ENCODE measurements at regions not wholly inside any gene's neighbourhood (a gene's known extent, or its start where the extent isn't known, plus 50 kb on each side); places are given as distances from the start of the nearest gene placed in this dataset.

DNA sequence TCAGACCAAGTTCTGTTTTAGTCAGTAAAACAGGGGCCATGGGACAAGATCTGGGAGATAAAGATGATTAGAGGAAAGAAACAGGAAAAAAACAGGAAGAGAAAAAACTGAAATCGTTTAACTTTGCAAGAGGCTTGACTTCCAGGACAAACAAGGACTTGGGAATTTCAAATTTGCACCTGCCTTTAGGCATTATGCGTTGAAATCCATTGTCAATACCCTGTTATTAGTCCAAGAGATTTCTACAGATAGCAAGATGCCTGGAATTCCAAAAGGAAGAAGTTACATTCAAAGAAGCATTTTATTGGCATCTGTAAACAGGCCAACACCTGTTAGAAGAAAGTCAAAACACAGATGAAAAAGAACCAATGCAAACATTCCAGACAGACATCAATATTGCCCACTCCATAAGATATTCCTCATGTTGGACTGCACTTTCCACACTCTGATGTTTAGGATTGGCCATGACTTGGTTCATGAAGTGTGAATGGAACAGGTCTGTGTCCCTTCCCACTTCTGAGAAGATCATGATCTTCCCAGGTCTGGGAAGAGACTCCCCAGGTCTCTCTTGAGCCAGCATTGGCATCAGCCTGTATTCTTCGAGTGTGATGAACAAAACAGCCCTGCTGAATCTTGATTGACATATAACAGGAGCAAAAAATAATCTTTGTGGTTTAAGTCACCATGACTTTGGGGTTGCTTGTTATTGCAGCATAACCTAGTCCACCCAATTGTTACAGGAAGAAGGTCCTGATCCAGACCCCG is 181.4 kb upstream of the FN1 start (continued):
- TF ChIP-seq HHEX (CRISPR knock-in tag; IDR thresholded peaks at IDR 0.05): peak; percentile 86
- TF ChIP-seq WIZ (CRISPR knock-in tag; IDR thresholded peaks at IDR 0.05): no peak
- 0 out of 2 replicates have a peak, but pooled peaks have one; percentile 86 for TF ChIP-seq ARID2 (CRISPR knock-in tag; IDR thresholded peaks at IDR 0.05; ENCODE audit: borderline replicate concordance)
- TF ChIP-seq CHD2 (IDR thresholded peaks at IDR 0.05; ENCODE audit: low read depth, low read length): no peak
- 0 out of 2 replicates have a peak, but pooled peaks have one; percentile 35 for TF ChIP-seq ADNP (CRISPR knock-in tag; IDR thresholded peaks at IDR 0.05)
- TF ChIP-seq, protein P1, sequence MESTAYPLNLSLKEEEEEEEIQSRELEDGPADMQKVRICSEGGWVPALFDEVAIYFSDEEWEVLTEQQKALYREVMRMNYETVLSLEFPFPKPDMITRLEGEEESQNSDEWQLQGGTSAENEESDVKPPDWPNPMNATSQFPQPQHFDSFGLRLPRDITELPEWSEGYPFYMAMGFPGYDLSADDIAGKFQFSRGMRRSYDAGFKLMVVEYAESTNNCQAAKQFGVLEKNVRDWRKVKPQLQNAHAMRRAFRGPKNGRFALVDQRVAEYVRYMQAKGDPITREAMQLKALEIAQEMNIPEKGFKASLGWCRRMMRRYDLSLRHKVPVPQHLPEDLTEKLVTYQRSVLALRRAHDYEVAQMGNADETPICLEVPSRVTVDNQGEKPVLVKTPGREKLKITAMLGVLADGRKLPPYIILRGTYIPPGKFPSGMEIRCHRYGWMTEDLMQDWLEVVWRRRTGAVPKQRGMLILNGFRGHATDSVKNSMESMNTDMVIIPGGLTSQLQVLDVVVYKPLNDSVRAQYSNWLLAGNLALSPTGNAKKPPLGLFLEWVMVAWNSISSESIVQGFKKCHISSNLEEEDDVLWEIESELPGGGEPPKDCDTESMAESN (CRISPR knock-in tag; conservative IDR thresholded peaks at IDR 0.05): peak; percentile 91; the same call in 1 of the 2 replicates
- TF ChIP-seq, protein P2, sequence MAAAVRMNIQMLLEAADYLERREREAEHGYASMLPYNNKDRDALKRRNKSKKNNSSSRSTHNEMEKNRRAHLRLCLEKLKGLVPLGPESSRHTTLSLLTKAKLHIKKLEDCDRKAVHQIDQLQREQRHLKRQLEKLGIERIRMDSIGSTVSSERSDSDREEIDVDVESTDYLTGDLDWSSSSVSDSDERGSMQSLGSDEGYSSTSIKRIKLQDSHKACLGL (CRISPR knock-in tag; IDR thresholded peaks at IDR 0.05): no peak
- peak; percentile 39; the same call in 1 of the 2 replicates for TF ChIP-seq ZNF564 (CRISPR knock-in tag; IDR thresholded peaks at IDR 0.05)
- TF ChIP-seq SRY (CRISPR knock-in tag; IDR thresholded peaks at IDR 0.05): no peak
- no peak for TF ChIP-seq GLMP (CRISPR knock-in tag; IDR thresholded peaks at IDR 0.05; ENCODE audit: borderline replicate concordance)
- peak; percentile 59; the same call in 1 of the 2 replicates for TF ChIP-seq ZNF709 (CRISPR knock-in tag; IDR thresholded peaks at IDR 0.05)
- TF ChIP-seq ZFP37 (CRISPR knock-in tag; IDR thresholded peaks at IDR 0.05; ENCODE audit: borderline replicate concordance): peak; percentile 74; the same call in 1 of the 2 replicates
- TF ChIP-seq HNRNPH1 (optimal IDR thresholded peaks at IDR 0.05; ENCODE audit: low read depth, low read length): no peak
- TF ChIP-seq ZNF652 (CRISPR knock-in tag; IDR thresholded peaks at IDR 0.05; ENCODE audit: borderline replicate concordance, low read depth): no peak
- no peak for TF ChIP-seq ZSCAN25 (CRISPR knock-in tag; IDR thresholded peaks at IDR 0.05)
- peak; percentile 93; the same call in 1 of the 2 replicates for TF ChIP-seq ZNF749 (CRISPR knock-in tag; IDR thresholded peaks at IDR 0.05; ENCODE audit: borderline replicate concordance)
- peak; percentile 39 for TF ChIP-seq ZBTB7A (CRISPR knock-in tag; IDR thresholded peaks at IDR 0.05)
- TF ChIP-seq TEAD2 (CRISPR knock-in tag; IDR thresholded peaks at IDR 0.05): no peak
- TF ChIP-seq TBP (CRISPR knock-in tag; IDR thresholded peaks at IDR 0.05): 0 out of 2 replicates have a peak, but pooled peaks have one; percentile 84
- TF ChIP-seq ISL2 (CRISPR knock-in tag; IDR thresholded peaks at IDR 0.05): peak; percentile 100
- TF ChIP-seq HOXD1 (CRISPR knock-in tag; IDR thresholded peaks at IDR 0.05): peak; percentile 96
- TF ChIP-seq PHF20 (CRISPR knock-in tag; IDR thresholded peaks at IDR 0.05): no peak
- no peak for TF ChIP-seq NFYC (CRISPR knock-in tag; IDR thresholded peaks at IDR 0.05)
- TF ChIP-seq PAF1 (CRISPR knock-in tag; IDR thresholded peaks at IDR 0.05): no peak
- peak; percentile 36; the same call in 1 of the 2 replicates for TF ChIP-seq ZNF329 (CRISPR knock-in tag; IDR thresholded peaks at IDR 0.05; ENCODE audit: low read depth)
- TF ChIP-seq ZNF790 (CRISPR knock-in tag; IDR thresholded peaks at IDR 0.05; ENCODE audit: borderline replicate concordance): no peak
- peak; percentile 94 for TF ChIP-seq MEF2D (CRISPR knock-in tag; IDR thresholded peaks at IDR 0.05)
- TF ChIP-seq, protein P3, sequence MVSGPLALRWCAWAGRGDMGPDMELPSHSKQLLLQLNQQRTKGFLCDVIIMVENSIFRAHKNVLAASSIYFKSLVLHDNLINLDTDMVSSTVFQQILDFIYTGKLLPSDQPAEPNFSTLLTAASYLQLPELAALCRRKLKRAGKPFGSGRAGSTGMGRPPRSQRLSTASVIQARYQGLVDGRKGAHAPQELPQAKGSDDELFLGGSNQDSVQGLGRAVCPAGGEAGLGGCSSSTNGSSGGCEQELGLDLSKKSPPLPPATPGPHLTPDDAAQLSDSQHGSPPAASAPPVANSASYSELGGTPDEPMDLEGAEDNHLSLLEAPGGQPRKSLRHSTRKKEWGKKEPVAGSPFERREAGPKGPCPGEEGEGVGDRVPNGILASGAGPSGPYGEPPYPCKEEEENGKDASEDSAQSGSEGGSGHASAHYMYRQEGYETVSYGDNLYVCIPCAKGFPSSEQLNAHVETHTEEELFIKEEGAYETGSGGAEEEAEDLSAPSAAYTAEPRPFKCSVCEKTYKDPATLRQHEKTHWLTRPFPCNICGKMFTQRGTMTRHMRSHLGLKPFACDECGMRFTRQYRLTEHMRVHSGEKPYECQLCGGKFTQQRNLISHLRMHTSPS (CRISPR knock-in tag; IDR thresholded peaks at IDR 0.05; ENCODE audit: low read depth): peak; percentile 76; the same call in 1 of the 2 replicates

Measured in HepG2 (cell line).